OCI-LY7 (cell line): ENCODE measurements at regions not wholly inside any gene's neighbourhood (a gene's known extent, or its start where the extent isn't known, plus 50 kb on each side); places are given as distances from the start of the nearest gene placed in this dataset.

ENCODE experiments used
- BruUV-seq: library from RNA; stranded (reverse); fragments of 400-500 nt; replicated peaks from 2 replicates; lab custom pipeline; 2021; lab: Mats Ljungman, UMichigan
- CTCF ChIA-PET: fragments of 300-600 bp; sonication (Branson Sonifier 250); formaldehyde crosslinking; loops from one replicate; lab custom pipeline; 2022; ENCODE audit warnings: antibody characterized with exemption; ENCODE audit not compliant: unreplicated experiment; lab: Charles Lee
- POLR2A ChIA-PET: fragments of 300-600 bp; sonication (Branson Sonifier 250); formaldehyde crosslinking; loops from one replicate; lab custom pipeline; 2022; ENCODE audit warnings: antibody characterized with exemption; lab: Charles Lee
- DNase-seq: peaks from one replicate; pipeline ENCODE4 v3.0.0-alpha.2; 2015; ENCODE audit warnings: low spot score
- H2AFZ ChIP-seq: fragments of 200-600 bp; sonication (generic), shearing (Covaris generic); 2 replicates; pipeline ENCODE4 v1.6.1; 2014; ENCODE audit warnings: mild to moderate bottlenecking, antibody characterized with exemption, low read length, moderate library complexity
- H3K27ac ChIP-seq: fragments of 200-600 bp; sonication (generic); 2 replicates; pipeline ENCODE4 v1.5.1; 2014; ENCODE audit warnings: mixed run types, low read depth, mild to moderate bottlenecking, moderate library complexity, low read length, inconsistent platforms; ENCODE audit not compliant: poor library complexity, severe bottlenecking
- H3K36me3 ChIP-seq: fragments of 200-600 bp; sonication (generic); 2 replicates; pipeline ENCODE4 v1.6.1; 2014; ENCODE audit warnings: mild to moderate bottlenecking, antibody characterized with exemption, low read length, moderate library complexity, mixed read lengths; ENCODE audit not compliant: insufficient read depth
- H3K4me1 ChIP-seq: fragments of 200-600 bp; sonication (generic); 2 replicates; pipeline ENCODE4 v1.5.1; 2014; ENCODE audit warnings: mild to moderate bottlenecking, low read length; ENCODE audit not compliant: insufficient read depth, poor library complexity, severe bottlenecking
- H3K4me2 ChIP-seq: fragments of 200-600 bp; sonication (generic); 2 replicates; pipeline ENCODE4 v1.6.1; 2014; ENCODE audit warnings: mild to moderate bottlenecking, low read length
- H3K4me3 ChIP-seq: fragments of 200-600 bp; sonication (generic); 2 replicates; pipeline ENCODE4 v1.5.1; 2014; ENCODE audit warnings: mild to moderate bottlenecking, low read depth, low read length; ENCODE audit not compliant: poor library complexity, severe bottlenecking
- H3K79me2 ChIP-seq: fragments of 200-600 bp; sonication (generic); 2 replicates; pipeline ENCODE4 v1.6.1; 2016; ENCODE audit warnings: low read depth, mild to moderate bottlenecking, low read length, moderate library complexity, mixed read lengths; ENCODE audit not compliant: insufficient read depth
- H3K9me2 ChIP-seq: fragments of 200-600 bp; sonication (generic); 2 replicates; pipeline ENCODE4 v1.6.1; 2016; ENCODE audit warnings: mild to moderate bottlenecking, low read length, mixed read lengths; ENCODE audit not compliant: insufficient read depth
- H3K9me3 ChIP-seq: fragments of 200-600 bp; sonication (generic); 2 replicates; pipeline ENCODE4 v1.6.1; 2014; ENCODE audit warnings: mild to moderate bottlenecking, mixed run types, low read length, mixed read lengths
- H4K20me1 ChIP-seq: fragments of 200-600 bp; sonication (generic); 2 replicates; pipeline ENCODE4 v1.6.1; 2014; ENCODE audit warnings: mild to moderate bottlenecking, antibody characterized with exemption, low read length, moderate library complexity, mixed read lengths; ENCODE audit not compliant: insufficient read depth
- EZH2phosphoT487 ChIP-seq: fragments of 200-600 bp; sonication (generic); IDR thresholded peaks from 2 replicates; pipeline ENCODE4 v1.6.1; 2018; ENCODE audit warnings: low read depth, borderline replicate concordance, mild to moderate bottlenecking, mixed run types, antibody characterized with exemption, low read length, moderate library complexity, mixed read lengths
- intact Hi-C: fragments of 100-400 bp; cut with micrococcal nuclease; formaldehyde crosslinking; loops from one replicate; pipeline ENCODE4 v1.10.0; 2022; ENCODE audit not compliant: unreplicated experiment
- TF ChIP-seq, protein P1 (sequence below): fragments of 200-600 bp; sonication (generic); conservative IDR thresholded peaks from 2 replicates; pipeline ENCODE4 v1.5.1; 2014; ENCODE audit warnings: mild to moderate bottlenecking, antibody characterized with exemption, low read length, moderate library complexity, mixed read lengths

- Histone ChIP-seq H2AFZ (no peak overlapping the region), H3K36me3 (no peaks in the 10 kb centered on the region), H3K27ac (no peak overlapping the region), H3K9me3 (no peaks in the 10 kb centered on the region), H3K4me3 (no peak overlapping the region), H4K20me1 (no peaks in the 10 kb centered on the region), H3K4me1 (no peaks in the 10 kb centered on the region), H3K4me2 (no peak overlapping the region), H3K9me2 (no peaks in the 10 kb centered on the region), H3K79me2 (no peaks in the 10 kb centered on the region)
- intact Hi-C loops: no loop called here
- no TSS peak for BruUV-seq
- ChIA-PET CTCF (no interaction called here), POLR2A (interaction anchor here (0.6 to 1.4 kb wide), 3 partner anchors 11 to 1043 kb away, joined by 3 to 5 read pairs (median 3); no protein-coding TSS in a partner anchor)
- no peak for DNase-seq
- no peak for TF ChIP-seq EZH2phosphoT487
- TF ChIP-seq, protein P1, sequence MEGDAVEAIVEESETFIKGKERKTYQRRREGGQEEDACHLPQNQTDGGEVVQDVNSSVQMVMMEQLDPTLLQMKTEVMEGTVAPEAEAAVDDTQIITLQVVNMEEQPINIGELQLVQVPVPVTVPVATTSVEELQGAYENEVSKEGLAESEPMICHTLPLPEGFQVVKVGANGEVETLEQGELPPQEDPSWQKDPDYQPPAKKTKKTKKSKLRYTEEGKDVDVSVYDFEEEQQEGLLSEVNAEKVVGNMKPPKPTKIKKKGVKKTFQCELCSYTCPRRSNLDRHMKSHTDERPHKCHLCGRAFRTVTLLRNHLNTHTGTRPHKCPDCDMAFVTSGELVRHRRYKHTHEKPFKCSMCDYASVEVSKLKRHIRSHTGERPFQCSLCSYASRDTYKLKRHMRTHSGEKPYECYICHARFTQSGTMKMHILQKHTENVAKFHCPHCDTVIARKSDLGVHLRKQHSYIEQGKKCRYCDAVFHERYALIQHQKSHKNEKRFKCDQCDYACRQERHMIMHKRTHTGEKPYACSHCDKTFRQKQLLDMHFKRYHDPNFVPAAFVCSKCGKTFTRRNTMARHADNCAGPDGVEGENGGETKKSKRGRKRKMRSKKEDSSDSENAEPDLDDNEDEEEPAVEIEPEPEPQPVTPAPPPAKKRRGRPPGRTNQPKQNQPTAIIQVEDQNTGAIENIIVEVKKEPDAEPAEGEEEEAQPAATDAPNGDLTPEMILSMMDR: no peak
These were observed 250.9 kb upstream of the SDK2 start for GRCh38 chr17:73895157-73895556.

DNA sequence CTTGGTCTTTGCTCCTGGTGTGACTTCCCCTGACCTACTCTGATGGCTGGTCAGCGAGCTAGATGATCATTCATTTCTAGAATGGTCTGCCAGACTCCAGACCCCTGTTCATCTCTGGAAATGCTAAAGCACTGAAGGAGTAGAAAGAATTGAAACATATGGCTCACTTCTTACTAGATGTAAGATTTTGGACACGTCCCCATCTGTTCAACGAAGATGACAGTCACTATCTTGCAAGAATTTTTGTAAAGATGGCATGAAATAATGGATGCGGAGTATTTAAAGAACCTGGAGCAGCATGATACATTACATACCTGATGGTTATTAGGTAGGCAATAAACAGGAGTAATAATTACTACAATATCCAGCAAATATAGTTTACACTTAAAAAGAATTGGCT is 252.7 kb upstream of the SDK2 start:
- Histone ChIP-seq H3K4me1 (peaks cover 1% of the 10 kb centered on the region), H2AFZ (no peak overlapping the region), H3K79me2 (no peaks in the 10 kb centered on the region), H3K4me2 (no peak overlapping the region), H3K27ac (no peak overlapping the region), H3K9me3 (no peaks in the 10 kb centered on the region), H3K36me3 (no peaks in the 10 kb centered on the region), H4K20me1 (no peaks in the 10 kb centered on the region), H3K9me2 (no peaks in the 10 kb centered on the region), H3K4me3 (no peak overlapping the region)
- TF ChIP-seq, protein P1: no peak
- no peak for TF ChIP-seq EZH2phosphoT487
- ChIA-PET CTCF (no interaction called here), POLR2A (interaction anchor here (0.6 to 0.7 kb wide), 2 partner anchors 11 to 115 kb away, joined by 3 to 4 read pairs; no protein-coding TSS in a partner anchor)
- intact Hi-C loops: no loop called here
- no TSS peak for BruUV-seq
- no peak for DNase-seq

- Histone ChIP-seq H3K27ac (no peak overlapping the region), H3K79me2 (no peaks in the 10 kb centered on the region), H3K4me3 (no peak overlapping the region), H3K4me1 (peaks cover 19% of the 10 kb centered on the region), H4K20me1 (no peaks in the 10 kb centered on the region), H3K36me3 (no peaks in the 10 kb centered on the region), H3K9me3 (no peaks in the 10 kb centered on the region), H3K9me2 (no peaks in the 10 kb centered on the region), H2AFZ (no peak overlapping the region), H3K4me2 (no peak overlapping the region)
- intact Hi-C loops: no loop called here
- no TSS peak for BruUV-seq
- CTCF ChIA-PET: no interaction called here
- no peak for DNase-seq
- TF ChIP-seq, protein P1: no peak
- TF ChIP-seq EZH2phosphoT487: no peak
- POLR2A ChIA-PET: no interaction called here
These were observed 255.6 kb upstream of the SDK2 start for GRCh38 chr17:73899839-73900238.
